Mesenchymal stem cell (in vitro differentiated cells and primary cell): ENCODE measurements at regions not wholly inside any gene's neighbourhood (a gene's known extent, or its start where the extent isn't known, plus 50 kb on each side); places are given as distances from the start of the nearest gene placed in this dataset.

Experiments
- DNase-seq: peaks from one replicate; pipeline ENCODE4 v3.0.0-alpha.2; 2013
- H2AFZ ChIP-seq: one replicate; pipeline ENCODE4 v1.6.1; 2013; ENCODE audit warnings: low read depth, mild to moderate bottlenecking, control low read depth, inconsistent platforms, low read length, moderate library complexity
- H2AK5ac ChIP-seq: 2 replicates; pipeline ENCODE4 v1.6.1; 2013; ENCODE audit warnings: low read length, moderate library complexity, mild to moderate bottlenecking, inconsistent platforms; ENCODE audit not compliant: severe bottlenecking
- H2BK120ac ChIP-seq: one replicate; pipeline ENCODE4 v1.6.1; 2013; ENCODE audit warnings: low read depth, mild to moderate bottlenecking, inconsistent platforms, low read length, moderate library complexity
- H2BK12ac ChIP-seq, 2 experiments: one replicate each; pipeline ENCODE4 v1.6.1; 2013; ENCODE audit warnings: inconsistent platforms in 2 of 2, low read length in 2 of 2, mild to moderate bottlenecking in 2 of 2, moderate library complexity in 2 of 2, control low read depth in 1 of 2
- H2BK15ac ChIP-seq: one replicate; pipeline ENCODE4 v1.6.1; 2013; ENCODE audit warnings: mild to moderate bottlenecking, low read depth, inconsistent platforms; ENCODE audit not compliant: poor library complexity, severe bottlenecking
- H2BK5ac ChIP-seq: 2 replicates; pipeline ENCODE4 v1.6.1; 2013; ENCODE audit warnings: low read depth, mild to moderate bottlenecking, low read length, control low read depth, inconsistent platforms; ENCODE audit not compliant: poor library complexity, severe bottlenecking
- H3K14ac ChIP-seq, 2 experiments: one replicate each; pipeline ENCODE4 v1.6.1; 2013; ENCODE audit warnings: inconsistent platforms in 2 of 2, low read length in 2 of 2, control low read depth in 1 of 2, mild to moderate bottlenecking in 1 of 2, moderate library complexity in 1 of 2
- H3K18ac ChIP-seq, 2 experiments: one replicate each; pipeline ENCODE4 v1.6.1; 2013; ENCODE audit warnings: inconsistent platforms in 2 of 2, low read length in 2 of 2, control low read depth in 1 of 2, low read depth in 1 of 2, mild to moderate bottlenecking in 1 of 2
- H3K23ac ChIP-seq, 2 experiments: one replicate each; pipeline ENCODE4 v1.6.1; 2013; ENCODE audit warnings: inconsistent platforms in 2 of 2, low read length in 2 of 2, mild to moderate bottlenecking in 2 of 2, moderate library complexity in 2 of 2, control low read depth in 1 of 2
- H3K27ac ChIP-seq: 2 replicates; pipeline ENCODE4 v1.5.1; 2013; ENCODE audit warnings: mild to moderate bottlenecking, moderate library complexity, low read length, control low read depth, inconsistent platforms; ENCODE audit not compliant: poor library complexity, severe bottlenecking
- H3K27me3 ChIP-seq, 2 experiments: 2 replicates each; pipeline versions ENCODE4 v1.6.1 to v1.7.0; 2013; ENCODE audit warnings: low read length in 2 of 2, mild to moderate bottlenecking in 2 of 2, moderate library complexity in 2 of 2, control low read depth in 1 of 2, inconsistent platforms in 1 of 2; ENCODE audit not compliant: control insufficient read depth in 1 of 2, insufficient read depth in 1 of 2
- H3K36me3 ChIP-seq, 2 experiments: 2 replicates each; pipeline versions ENCODE4 v1.6.1 to v1.7.0; 2013; ENCODE audit warnings: low read length in 2 of 2, control low read depth in 1 of 2, inconsistent platforms in 1 of 2, low read depth in 1 of 2, mild to moderate bottlenecking in 1 of 2; ENCODE audit not compliant: insufficient read depth in 2 of 2, control insufficient read depth in 1 of 2
- H3K4ac ChIP-seq, 2 experiments: one replicate each; pipeline ENCODE4 v1.6.1; 2013; ENCODE audit warnings: inconsistent platforms in 2 of 2, low read length in 2 of 2, mild to moderate bottlenecking in 2 of 2, moderate library complexity in 2 of 2, control low read depth in 1 of 2, low read depth in 1 of 2
- H3K4me1 ChIP-seq: 2 replicates; pipeline ENCODE4 v1.6.1; 2013; ENCODE audit warnings: low read depth, low read length, control low read depth; ENCODE audit not compliant: control insufficient read depth, insufficient read depth
- H3K4me2 ChIP-seq: 2 replicates; pipeline ENCODE4 v1.6.1; 2013; ENCODE audit warnings: low read length, mild to moderate bottlenecking, inconsistent platforms; ENCODE audit not compliant: poor library complexity, severe bottlenecking
- H3K4me3 ChIP-seq, 2 experiments: 2 replicates each; pipeline versions ENCODE4 v1.5.1 to v1.7.0; 2013; ENCODE audit warnings: low read length in 2 of 2, mild to moderate bottlenecking in 2 of 2, control low read depth in 1 of 2, low read depth in 1 of 2; ENCODE audit not compliant: insufficient read depth in 1 of 2
- H3K79me1 ChIP-seq: replicated peaks from 2 replicates; pipeline ENCODE4 v1.6.1; 2013; ENCODE audit warnings: mild to moderate bottlenecking, control low read depth, low read length, inconsistent platforms; ENCODE audit not compliant: poor library complexity, severe bottlenecking
- H3K9ac ChIP-seq: 2 replicates; pipeline ENCODE4 v1.7.0; 2013; ENCODE audit warnings: mild to moderate bottlenecking, low read length, moderate library complexity
- H3K9me3 ChIP-seq: 2 replicates; pipeline ENCODE4 v1.7.0; 2013; ENCODE audit warnings: mild to moderate bottlenecking, low read length; ENCODE audit not compliant: control insufficient read depth
- H4K8ac ChIP-seq: one replicate; pipeline ENCODE4 v1.6.1; 2013; ENCODE audit warnings: inconsistent platforms, mild to moderate bottlenecking, low read length, moderate library complexity
- H4K91ac ChIP-seq: one replicate; pipeline ENCODE4 v1.6.1; 2013; ENCODE audit warnings: mild to moderate bottlenecking, low read length, inconsistent platforms
- WGBS: methylation state at CpG from one replicate; pipeline ENCODE4 v1.1.7; 2013; ENCODE audit warnings: mixed read lengths; 5-methylcytosine and 5-hydroxymethylcytosine counted together

DNA sequence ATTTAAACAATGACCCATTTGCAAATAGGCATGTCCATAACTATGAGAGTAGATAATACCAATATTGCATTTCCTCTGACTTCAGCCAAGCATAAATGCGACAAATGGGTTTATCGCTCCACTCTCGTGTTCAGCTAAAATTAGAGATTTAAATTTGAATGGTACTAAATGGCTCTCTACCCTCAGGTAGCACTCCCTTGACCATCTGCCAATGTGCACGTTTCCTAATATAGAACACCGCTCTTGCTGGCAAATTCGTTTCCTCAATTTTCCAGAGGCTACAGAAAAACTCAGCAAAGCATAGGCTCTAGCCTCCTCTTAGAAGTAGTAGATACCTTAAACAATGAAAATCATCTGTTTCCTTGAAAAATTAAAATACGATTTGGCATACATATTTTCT lies 251.6 kb downstream of the ADGRA3 start:
- Histone ChIP-seq H2BK12ac (no peak overlapping the region), H3K27me3 (no peaks in the 10 kb centered on the region), H3K9me3 (peaks cover 5% of the 10 kb centered on the region), H3K79me1 (no peaks in the 10 kb centered on the region), H2BK5ac (no peak overlapping the region), H4K91ac (no peak overlapping the region), H3K36me3 (no peaks in the 10 kb centered on the region), H4K8ac (no peak overlapping the region), H3K18ac (no peak overlapping the region), H3K4ac (no peak overlapping the region), H2AK5ac (no peak overlapping the region), H3K4me1 (no peaks in the 10 kb centered on the region), H3K4me2 (no peak overlapping the region), H3K14ac (no peak overlapping the region), H3K4me3 (no peak overlapping the region), H2BK120ac (no peak overlapping the region), H3K9ac (no peak overlapping the region), H3K27ac (no peak overlapping the region), H2AFZ (no peak overlapping the region), H3K23ac (no peak overlapping the region), H2BK15ac (no peak overlapping the region)
- no peak for DNase-seq
- 81% methylated on average over 6 of the region's 7 CpGs for WGBS

DNA sequence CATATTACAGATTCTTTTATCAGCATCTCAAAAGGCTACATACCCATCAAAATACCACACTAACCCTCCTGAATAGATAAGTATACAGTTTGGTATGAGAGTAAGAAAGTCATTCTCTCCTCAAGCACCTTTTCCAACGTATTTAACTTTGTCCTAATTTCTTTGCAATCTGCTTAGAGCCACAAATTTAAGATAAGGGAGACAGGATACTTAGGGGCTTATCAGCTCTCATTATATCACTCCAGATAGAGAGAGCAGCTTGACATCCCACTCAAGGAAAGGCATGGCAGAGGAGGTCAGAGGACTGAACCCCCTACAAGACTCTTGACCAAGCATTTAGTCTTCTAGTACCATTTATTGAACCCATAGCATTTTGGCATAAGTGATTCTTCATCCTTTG lies 262.4 kb downstream of the ADGRA3 start:
- Histone ChIP-seq H3K4ac (no peak overlapping the region), H3K27ac (no peak overlapping the region), H3K23ac (no peak overlapping the region), H3K4me1 (no peaks in the 10 kb centered on the region), H2AFZ (no peak overlapping the region), H3K36me3 (no peaks in the 10 kb centered on the region), H3K9me3 (no peaks in the 10 kb centered on the region), H3K4me3 (no peak overlapping the region), H3K27me3 (no peaks in the 10 kb centered on the region), H2AK5ac (no peak overlapping the region), H3K14ac (no peak overlapping the region), H3K4me2 (no peak overlapping the region), H3K9ac (no peak overlapping the region), H4K91ac (no peak overlapping the region), H2BK15ac (no peak overlapping the region), H3K79me1 (no peaks in the 10 kb centered on the region), H4K8ac (no peak overlapping the region), H2BK120ac (no peak overlapping the region), H3K18ac (no peak overlapping the region), H2BK12ac (no peak overlapping the region), H2BK5ac (no peak overlapping the region)
- WGBS, result 0% methylated on average over 1 of the region's 1 CpG
- no peak for DNase-seq

DNA sequence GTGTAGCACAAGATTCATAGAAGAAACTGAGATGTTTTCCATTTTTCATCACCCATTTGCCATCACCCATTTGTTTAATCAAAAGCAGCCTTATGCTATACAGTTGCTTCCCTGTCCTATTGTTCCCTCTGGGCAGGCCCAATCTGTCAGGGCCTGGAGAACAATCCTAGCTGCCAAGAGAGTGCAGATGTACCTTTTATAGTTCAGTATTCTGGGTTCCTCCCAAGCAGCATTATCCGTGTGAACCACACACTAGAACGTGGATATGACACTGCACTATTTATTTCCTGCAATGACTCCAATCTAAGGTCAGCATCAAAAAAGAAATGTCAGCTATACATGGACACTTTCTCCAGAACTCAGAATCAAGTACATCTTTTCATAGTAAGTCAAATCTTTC lies 269.0 kb downstream of the ADGRA3 start:
- Histone ChIP-seq H2AK5ac (no peak overlapping the region), H2BK15ac (no peak overlapping the region)

DNA sequence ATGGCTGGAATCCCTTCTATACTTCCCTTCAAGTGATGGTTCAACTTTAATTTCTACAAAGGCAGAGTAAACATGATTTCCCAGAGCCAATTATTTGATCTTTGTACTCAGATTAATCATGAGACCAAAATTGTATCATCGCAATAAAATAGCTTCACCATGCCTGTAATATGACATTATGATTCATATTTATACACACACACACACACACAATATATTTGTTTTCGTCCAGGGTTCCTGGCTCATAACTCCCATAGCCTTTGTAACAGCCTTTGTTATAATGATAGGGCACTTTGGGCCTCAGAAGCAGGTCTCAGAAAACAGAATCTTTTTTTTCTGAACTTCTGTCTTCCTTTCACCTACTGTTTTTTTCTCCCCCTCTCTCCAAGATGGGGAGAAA lies 270.6 kb downstream of the ADGRA3 start:
- Histone ChIP-seq H2AK5ac (no peak overlapping the region), H3K79me1 (no peaks in the 10 kb centered on the region), H3K9ac (no peak overlapping the region), H3K9me3 (no peaks in the 10 kb centered on the region), H2AFZ (no peak overlapping the region), H3K14ac (no peak overlapping the region), H3K27me3 (no peaks in the 10 kb centered on the region), H3K27ac (no peak overlapping the region), H2BK5ac (no peak overlapping the region), H3K4ac (no peak overlapping the region), H3K4me3 (no peak overlapping the region), H4K8ac (no peak overlapping the region), H3K4me2 (no peak overlapping the region), H4K91ac (no peak overlapping the region), H3K23ac (no peak overlapping the region), H2BK15ac (no peak overlapping the region), H3K36me3 (no peaks in the 10 kb centered on the region), H2BK120ac (no peak overlapping the region), H3K4me1 (no peaks in the 10 kb centered on the region), H2BK12ac (no peak overlapping the region), H3K18ac (no peak overlapping the region)
- 79% methylated on average over 2 of the region's 2 CpGs for WGBS
- no peak for DNase-seq

More for the DNA sequence above, 269.0 kb downstream of the ADGRA3 start:
- H3K23ac ChIP-seq, result no peak overlapping the region
- H3K36me3 ChIP-seq, result no peaks in the 10 kb centered on the region
- no peaks in the 10 kb centered on the region for H3K27me3 ChIP-seq
- no peaks in the 10 kb centered on the region for H3K4me1 ChIP-seq
- H3K9ac ChIP-seq, result no peak overlapping the region
- no peak overlapping the region for H2BK12ac ChIP-seq
- H3K79me1 ChIP-seq, result no peaks in the 10 kb centered on the region
- H3K14ac ChIP-seq, result no peak overlapping the region
- H4K91ac ChIP-seq, result no peak overlapping the region
- DNase-seq, result no peak
- no peak overlapping the region for H3K27ac ChIP-seq
- no peak overlapping the region for H3K4me3 ChIP-seq
- H3K18ac ChIP-seq, result no peak overlapping the region
- no peaks in the 10 kb centered on the region for H3K9me3 ChIP-seq
- H3K4ac ChIP-seq, result no peak overlapping the region
- no peak overlapping the region for H3K4me2 ChIP-seq
- H2AFZ ChIP-seq, result no peak overlapping the region
- H2BK5ac ChIP-seq, result no peak overlapping the region
- no peak overlapping the region for H2BK120ac ChIP-seq
- no peak overlapping the region for H4K8ac ChIP-seq
- WGBS, result 41% methylated on average over 2 of the region's 2 CpGs
